K562 (cell line): ENCODE measurements at regions not wholly inside any gene's neighbourhood (a gene's known extent, or its start where the extent isn't known, plus 50 kb on each side); places are given as distances from the start of the nearest gene placed in this dataset.

Experiments
- ATAC-seq: fragments of 200-7000 bp; cut with Tn5 transposase; 3 replicates; pipeline ENCODE4 v1.9.1; 2020; ENCODE audit warnings: moderate library complexity
- BruUV-seq: library from RNA; stranded (reverse); fragments of 400-500 nt; replicated peaks from 2 replicates; lab custom pipeline; 2021; lab: Mats Ljungman, UMichigan
- CTCF ChIA-PET: fragments of 300-600 bp; formaldehyde crosslinking; extraction: SDS; loops from one replicate; lab custom pipeline; 2021; ENCODE audit warnings: low intra/inter-chr PET ratio; lab: Yijun Ruan, JAX
- POLR2A ChIA-PET: fragments of 300-600, 350-650 bp; sonication (Branson Sonifier 250); formaldehyde crosslinking; extraction: SDS; loops from one replicate; lab custom pipeline; 2021; ENCODE audit warnings: antibody characterized with exemption, inconsistent platforms; lab: Yijun Ruan, JAX
- DNase-seq, 4 experiments: peaks; one replicate each; pipeline versions ENCODE4 v3.0.0 to v3.0.0-alpha.2; 2011 to 2018; ENCODE audit warnings: low spot score in 3 of 4, mixed read lengths in 3 of 4; ENCODE audit errors: extremely low read depth in 1 of 4
- FAIRE-seq: peaks from 2 replicates; lab custom pipeline; 2011; peaks lifted over from hg19 to GRCh38; lab: Jason Lieb, UNC
- H2AFZ ChIP-seq: 2 replicates; pipeline ENCODE4 v1.6.0; 2011; ENCODE audit warnings: low read depth, low read length, control low read depth, inconsistent platforms
- H3K27ac ChIP-seq: fragments of 200-600 bp; 3 replicates; pipeline ENCODE4 v1.8.0; 2011; ENCODE audit warnings: low read depth, mild to moderate bottlenecking, control low read depth, inconsistent platforms, low read length, moderate library complexity, mixed read lengths; ENCODE audit errors: extremely low read depth
- H3K27me3 ChIP-seq, 2 experiments: fragments of 300-600 bp in 1 of 2; 2 replicates in 1 of 2; 3 replicates in 1 of 2; pipeline versions ENCODE4 v1.6.0 to v1.8.0; 2011; ENCODE audit warnings: inconsistent platforms in 2 of 2, low read length in 2 of 2, mild to moderate bottlenecking in 1 of 2, mixed read lengths in 1 of 2, moderate library complexity in 1 of 2; ENCODE audit not compliant: control insufficient read depth in 2 of 2, insufficient read depth in 2 of 2
- H3K36me3 ChIP-seq: fragments of 300-600 bp; 3 replicates; pipeline ENCODE4 v1.8.0; 2011; ENCODE audit warnings: mild to moderate bottlenecking, low read length, inconsistent platforms; ENCODE audit not compliant: control insufficient read depth, insufficient read depth
- H3K4me1 ChIP-seq, 2 experiments: fragments of 200-600 bp in 1 of 2; replicated peaks in 1 of 2; 2 replicates in 1 of 2; 3 replicates in 1 of 2; pipeline versions ENCODE4 v1.5.1 to v1.8.0; 2011; ENCODE audit warnings: inconsistent platforms in 2 of 2, low read length in 2 of 2, mild to moderate bottlenecking in 1 of 2, mixed read lengths in 1 of 2, moderate library complexity in 1 of 2; ENCODE audit not compliant: control insufficient read depth in 2 of 2, insufficient read depth in 2 of 2
- H3K4me2 ChIP-seq: 2 replicates; pipeline ENCODE4 v1.6.1; 2011; ENCODE audit warnings: low read length, control low read depth, inconsistent platforms, mixed read lengths; ENCODE audit not compliant: insufficient read depth
- H3K4me3 ChIP-seq: fragments of 200-600 bp; sonication (generic), shearing (Covaris generic); 2 replicates; pipeline ENCODE4 v1.5.1; 2016; ENCODE audit warnings: control low read depth, inconsistent platforms
- H3K79me2 ChIP-seq: fragments of 200-600 bp; 3 replicates; pipeline ENCODE4 v1.8.0; 2011; ENCODE audit warnings: low read length, inconsistent platforms; ENCODE audit not compliant: control insufficient read depth, insufficient read depth
- H3K9ac ChIP-seq, 2 experiments: 2 replicates each; pipeline versions ENCODE4 v1.6.0 to v1.6.1; 2011; ENCODE audit warnings: low read depth in 2 of 2, low read length in 2 of 2, control low read depth in 1 of 2, inconsistent platforms in 1 of 2, mild to moderate bottlenecking in 1 of 2, mixed read lengths in 1 of 2; ENCODE audit not compliant: insufficient read depth in 1 of 2
- H3K9me1 ChIP-seq: one replicate; pipeline ENCODE4 v1.6.0; 2011; ENCODE audit warnings: inconsistent platforms, mild to moderate bottlenecking, low read length, moderate library complexity; ENCODE audit not compliant: control insufficient read depth, insufficient read depth
- H3K9me3 ChIP-seq: replicated peaks from 2 replicates; pipeline ENCODE4 v1.5.1; 2011; ENCODE audit warnings: low read depth, low read length, inconsistent platforms; ENCODE audit not compliant: control insufficient read depth, insufficient read depth
- H4K20me1 ChIP-seq: replicated peaks from 2 replicates; pipeline ENCODE4 v1.6.1; 2011; ENCODE audit warnings: low read length, inconsistent platforms, mixed read lengths; ENCODE audit not compliant: control insufficient read depth, insufficient read depth
- MEIS2 ChIP-seq: fragments of 450-650 bp; IDR thresholded peaks from 2 replicates; pipeline ENCODE4 v1.6.1; 2014; ENCODE audit warnings: mild to moderate bottlenecking; ENCODE audit not compliant: partially characterized antibody
- RBM25 ChIP-seq: fragments of 200-400 bp; formaldehyde crosslinking; IDR thresholded peaks from 2 replicates; pipeline ENCODE4 v1.6.1; 2018; ENCODE audit warnings: low read length, low read depth, moderate library complexity; ENCODE audit not compliant: severe bottlenecking
- WGBS: fragments of 100-300 bp; shearing (Covaris generic); methylation state at CpG from one replicate; pipeline ENCODE4 v1.1.6; 2016; ENCODE audit warnings: low coverage, mixed read lengths; ENCODE audit not compliant: insufficient coverage; ENCODE audit errors: missing lambda C conversion rate; 5-methylcytosine and 5-hydroxymethylcytosine counted together
- in situ Hi-C: fragments of 300-500 bp; cut with MboI; formaldehyde crosslinking; loops from 4 replicates; pipeline ENCODE4 v1.15.0; 2018; ENCODE audit warnings: inconsistent platforms, mixed read lengths
- intact Hi-C: fragments of 100-400 bp; cut with micrococcal nuclease; formaldehyde crosslinking; loops from 2 replicates; pipeline ENCODE4 v1.14.2; 2022
- TF ChIP-seq, protein P1 (sequence below), 3 experiments: IDR thresholded peaks in 2 of 3; conservative IDR thresholded peaks in 1 of 3; 2 replicates each; pipeline ENCODE4 v1.5.1; 2011 to 2012; ENCODE audit warnings: low read length in 3 of 3, mild to moderate bottlenecking in 3 of 3, control low read depth in 2 of 3, improper control_type of control experiment in 1 of 3, inconsistent platforms in 1 of 3, low read depth in 1 of 3, mixed read lengths in 1 of 3, moderate library complexity in 1 of 3; ENCODE audit not compliant: insufficient read depth in 2 of 3
- TF ChIP-seq, protein P2 (sequence below): fragments of 250-450 bp; sonication (Bioruptor Pico); IDR thresholded peaks from 2 replicates; pipeline ENCODE4 v1.8.0; 2021; ENCODE audit warnings: mild to moderate bottlenecking, moderate library complexity
- TF ChIP-seq, protein P3 (sequence below): fragments of 450-650 bp; IDR thresholded peaks from 2 replicates; pipeline ENCODE4 v1.6.1; 2016

DNA sequence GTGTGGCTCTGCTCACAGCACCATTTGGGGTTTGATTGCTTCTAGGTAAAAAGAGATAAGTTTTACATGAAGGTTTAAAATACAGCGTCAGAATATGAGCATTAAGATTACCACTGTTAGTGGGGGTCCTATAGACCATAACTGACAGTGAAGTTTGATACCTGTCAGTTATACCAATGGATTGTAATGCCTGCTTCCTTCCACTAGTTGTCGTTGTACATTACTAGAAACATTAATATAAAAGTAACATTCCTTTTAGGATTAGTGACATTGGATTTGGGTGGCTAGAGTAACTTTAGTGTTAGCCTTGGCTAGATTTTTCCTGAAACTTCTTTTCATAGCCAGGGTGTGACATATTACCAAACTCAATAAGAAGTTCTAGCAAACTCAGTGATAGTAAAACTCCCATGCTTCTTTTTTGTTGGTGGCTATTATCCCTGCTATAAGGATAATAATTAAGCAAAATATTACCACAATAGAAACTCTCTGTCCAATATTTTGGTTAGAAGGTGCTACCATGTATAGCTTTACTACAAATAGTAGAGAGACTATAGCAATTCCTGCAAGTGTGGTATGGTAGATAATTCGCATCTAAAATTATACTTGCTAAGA lies 57.1 kb downstream of the FAM181B start:
- in situ Hi-C loops, result no loop called here
- POLR2A ChIA-PET, result no interaction called here
- TF ChIP-seq RBM25 (no peak), MEIS2 (peak; percentile 13)
- TF ChIP-seq, protein P1, sequence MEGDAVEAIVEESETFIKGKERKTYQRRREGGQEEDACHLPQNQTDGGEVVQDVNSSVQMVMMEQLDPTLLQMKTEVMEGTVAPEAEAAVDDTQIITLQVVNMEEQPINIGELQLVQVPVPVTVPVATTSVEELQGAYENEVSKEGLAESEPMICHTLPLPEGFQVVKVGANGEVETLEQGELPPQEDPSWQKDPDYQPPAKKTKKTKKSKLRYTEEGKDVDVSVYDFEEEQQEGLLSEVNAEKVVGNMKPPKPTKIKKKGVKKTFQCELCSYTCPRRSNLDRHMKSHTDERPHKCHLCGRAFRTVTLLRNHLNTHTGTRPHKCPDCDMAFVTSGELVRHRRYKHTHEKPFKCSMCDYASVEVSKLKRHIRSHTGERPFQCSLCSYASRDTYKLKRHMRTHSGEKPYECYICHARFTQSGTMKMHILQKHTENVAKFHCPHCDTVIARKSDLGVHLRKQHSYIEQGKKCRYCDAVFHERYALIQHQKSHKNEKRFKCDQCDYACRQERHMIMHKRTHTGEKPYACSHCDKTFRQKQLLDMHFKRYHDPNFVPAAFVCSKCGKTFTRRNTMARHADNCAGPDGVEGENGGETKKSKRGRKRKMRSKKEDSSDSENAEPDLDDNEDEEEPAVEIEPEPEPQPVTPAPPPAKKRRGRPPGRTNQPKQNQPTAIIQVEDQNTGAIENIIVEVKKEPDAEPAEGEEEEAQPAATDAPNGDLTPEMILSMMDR (IDR thresholded peaks at IDR 0.05 in 2 of 3, conservative IDR thresholded peaks at IDR 0.05 in 1 of 3; ENCODE audit: insufficient read depth in 2 of 3, low read depth in 1 of 3, low read length in 3 of 3), result peak; percentile 12 to 54 (median 53); a peak in 4 of 6 replicates
- TF ChIP-seq, protein P2, sequence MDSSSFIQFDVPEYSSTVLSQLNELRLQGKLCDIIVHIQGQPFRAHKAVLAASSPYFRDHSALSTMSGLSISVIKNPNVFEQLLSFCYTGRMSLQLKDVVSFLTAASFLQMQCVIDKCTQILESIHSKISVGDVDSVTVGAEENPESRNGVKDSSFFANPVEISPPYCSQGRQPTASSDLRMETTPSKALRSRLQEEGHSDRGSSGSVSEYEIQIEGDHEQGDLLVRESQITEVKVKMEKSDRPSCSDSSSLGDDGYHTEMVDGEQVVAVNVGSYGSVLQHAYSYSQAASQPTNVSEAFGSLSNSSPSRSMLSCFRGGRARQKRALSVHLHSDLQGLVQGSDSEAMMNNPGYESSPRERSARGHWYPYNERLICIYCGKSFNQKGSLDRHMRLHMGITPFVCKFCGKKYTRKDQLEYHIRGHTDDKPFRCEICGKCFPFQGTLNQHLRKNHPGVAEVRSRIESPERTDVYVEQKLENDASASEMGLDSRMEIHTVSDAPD (CRISPR knock-in tag), result no peak
- TF ChIP-seq, protein P3, sequence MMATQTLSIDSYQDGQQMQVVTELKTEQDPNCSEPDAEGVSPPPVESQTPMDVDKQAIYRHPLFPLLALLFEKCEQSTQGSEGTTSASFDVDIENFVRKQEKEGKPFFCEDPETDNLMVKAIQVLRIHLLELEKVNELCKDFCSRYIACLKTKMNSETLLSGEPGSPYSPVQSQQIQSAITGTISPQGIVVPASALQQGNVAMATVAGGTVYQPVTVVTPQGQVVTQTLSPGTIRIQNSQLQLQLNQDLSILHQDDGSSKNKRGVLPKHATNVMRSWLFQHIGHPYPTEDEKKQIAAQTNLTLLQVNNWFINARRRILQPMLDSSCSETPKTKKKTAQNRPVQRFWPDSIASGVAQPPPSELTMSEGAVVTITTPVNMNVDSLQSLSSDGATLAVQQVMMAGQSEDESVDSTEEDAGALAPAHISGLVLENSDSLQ, result peak; percentile 49
- intact Hi-C loops, result no loop called here
- 2% methylated on average over 3 of the region's 3 CpGs for WGBS
- Histone ChIP-seq H2AFZ (no peak overlapping the region), H3K4me3 (no peak overlapping the region), H3K79me2 (no peaks in the 10 kb centered on the region), H3K27ac (no peak overlapping the region), H3K9me3 (no peaks in the 10 kb centered on the region), H3K9me1 (no peaks in the 10 kb centered on the region), H3K36me3 (no peaks in the 10 kb centered on the region), H4K20me1 (no peaks in the 10 kb centered on the region), H3K4me2 (no peak overlapping the region), H3K27me3 (no peaks in the 10 kb centered on the region), H3K4me1 (no peaks in the 10 kb centered on the region), H3K9ac (no peak overlapping the region)
- DNase-seq, result peak in 2 of 4 experiments; percentile 8 to 14
- FAIRE-seq, result peak; percentile 40
- BruUV-seq, result no TSS peak
- peak; percentile 59; the same call in 1 of the 3 replicates for ATAC-seq
- CTCF ChIA-PET, result no interaction called here
